HL-60 (cell line): ENCODE measurements at regions not wholly inside any gene's neighbourhood (a gene's known extent, or its start where the extent isn't known, plus 50 kb on each side); places are given as distances from the start of the nearest gene placed in this dataset.

Experiments
- DNase-seq, 2 experiments: peaks; one replicate each; pipeline ENCODE4 v3.0.0-alpha.2; 2010 to 2020; ENCODE audit warnings: low read depth in 1 of 2, low spot score in 1 of 2
- H3K27ac ChIP-seq: fragments of 250-450 bp; sonication (Bioruptor Pico); replicated peaks from 2 replicates; pipeline ENCODE4 v1.5.1; 2020; ENCODE audit warnings: mild to moderate bottlenecking, moderate library complexity
- H3K27me3 ChIP-seq: fragments of 250-450 bp; sonication (Bioruptor Pico); 2 replicates; pipeline ENCODE4 v1.5.1; 2021; ENCODE audit warnings: mild to moderate bottlenecking, moderate library complexity; ENCODE audit not compliant: insufficient read depth, poor library complexity, severe bottlenecking
- H3K4me3 ChIP-seq: replicated peaks from 2 replicates; pipeline ENCODE4 v1.5.1; 2011; ENCODE audit warnings: mild to moderate bottlenecking, control low read depth, low read length; ENCODE audit not compliant: insufficient read depth
- GABPA ChIP-seq: IDR thresholded peaks from 2 replicates; pipeline ENCODE4 v1.6.1; 2012; ENCODE audit warnings: low read depth
- POLR2AphosphoS5 ChIP-seq: IDR thresholded peaks from 2 replicates; pipeline ENCODE4 v1.6.1; 2012; ENCODE audit warnings: low read depth
- SPI1 ChIP-seq: IDR thresholded peaks from 2 replicates; pipeline ENCODE4 v1.6.1; 2012; ENCODE audit warnings: low read depth, mild to moderate bottlenecking, borderline replicate concordance
- TF ChIP-seq, protein P1 (sequence below): IDR thresholded peaks from one replicate; pipeline ENCODE4 v1.5.1; 2011; ENCODE audit warnings: low read length, control low read depth, inconsistent platforms; ENCODE audit not compliant: insufficient read depth
- TF ChIP-seq, protein P2 (sequence below): IDR thresholded peaks from 2 replicates; pipeline ENCODE4 v1.6.1; 2012; ENCODE audit warnings: low read depth; ENCODE audit not compliant: insufficient replicate concordance

DNA sequence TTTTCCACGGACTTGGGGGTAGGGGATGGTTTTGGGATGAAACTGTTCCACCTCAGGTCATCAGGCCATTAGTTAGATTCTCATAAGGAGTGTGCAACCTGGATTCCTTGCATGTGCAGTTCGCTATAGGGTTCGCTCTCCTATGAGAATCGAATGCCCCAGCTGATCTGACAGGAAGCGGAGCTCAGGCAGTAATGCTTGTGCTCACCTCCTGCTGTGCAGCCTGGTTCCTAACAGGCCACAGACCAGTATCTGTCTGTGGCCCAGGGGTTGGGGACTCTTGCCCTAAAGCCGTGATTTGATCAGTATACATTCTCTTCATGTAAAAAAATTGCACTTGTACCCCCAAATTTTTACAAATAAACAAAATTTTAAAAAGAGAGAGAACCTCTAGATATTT is 219.4 kb upstream of the CPNE8 start:
- Histone ChIP-seq H3K27ac (no peak overlapping the region), H3K4me3 (no peak overlapping the region), H3K27me3 (no peaks in the 10 kb centered on the region)
- TF ChIP-seq, protein P1, sequence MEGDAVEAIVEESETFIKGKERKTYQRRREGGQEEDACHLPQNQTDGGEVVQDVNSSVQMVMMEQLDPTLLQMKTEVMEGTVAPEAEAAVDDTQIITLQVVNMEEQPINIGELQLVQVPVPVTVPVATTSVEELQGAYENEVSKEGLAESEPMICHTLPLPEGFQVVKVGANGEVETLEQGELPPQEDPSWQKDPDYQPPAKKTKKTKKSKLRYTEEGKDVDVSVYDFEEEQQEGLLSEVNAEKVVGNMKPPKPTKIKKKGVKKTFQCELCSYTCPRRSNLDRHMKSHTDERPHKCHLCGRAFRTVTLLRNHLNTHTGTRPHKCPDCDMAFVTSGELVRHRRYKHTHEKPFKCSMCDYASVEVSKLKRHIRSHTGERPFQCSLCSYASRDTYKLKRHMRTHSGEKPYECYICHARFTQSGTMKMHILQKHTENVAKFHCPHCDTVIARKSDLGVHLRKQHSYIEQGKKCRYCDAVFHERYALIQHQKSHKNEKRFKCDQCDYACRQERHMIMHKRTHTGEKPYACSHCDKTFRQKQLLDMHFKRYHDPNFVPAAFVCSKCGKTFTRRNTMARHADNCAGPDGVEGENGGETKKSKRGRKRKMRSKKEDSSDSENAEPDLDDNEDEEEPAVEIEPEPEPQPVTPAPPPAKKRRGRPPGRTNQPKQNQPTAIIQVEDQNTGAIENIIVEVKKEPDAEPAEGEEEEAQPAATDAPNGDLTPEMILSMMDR, result no peak
- TF ChIP-seq POLR2AphosphoS5 (no peak), SPI1 (no peak), GABPA (no peak)
- TF ChIP-seq, protein P2, sequence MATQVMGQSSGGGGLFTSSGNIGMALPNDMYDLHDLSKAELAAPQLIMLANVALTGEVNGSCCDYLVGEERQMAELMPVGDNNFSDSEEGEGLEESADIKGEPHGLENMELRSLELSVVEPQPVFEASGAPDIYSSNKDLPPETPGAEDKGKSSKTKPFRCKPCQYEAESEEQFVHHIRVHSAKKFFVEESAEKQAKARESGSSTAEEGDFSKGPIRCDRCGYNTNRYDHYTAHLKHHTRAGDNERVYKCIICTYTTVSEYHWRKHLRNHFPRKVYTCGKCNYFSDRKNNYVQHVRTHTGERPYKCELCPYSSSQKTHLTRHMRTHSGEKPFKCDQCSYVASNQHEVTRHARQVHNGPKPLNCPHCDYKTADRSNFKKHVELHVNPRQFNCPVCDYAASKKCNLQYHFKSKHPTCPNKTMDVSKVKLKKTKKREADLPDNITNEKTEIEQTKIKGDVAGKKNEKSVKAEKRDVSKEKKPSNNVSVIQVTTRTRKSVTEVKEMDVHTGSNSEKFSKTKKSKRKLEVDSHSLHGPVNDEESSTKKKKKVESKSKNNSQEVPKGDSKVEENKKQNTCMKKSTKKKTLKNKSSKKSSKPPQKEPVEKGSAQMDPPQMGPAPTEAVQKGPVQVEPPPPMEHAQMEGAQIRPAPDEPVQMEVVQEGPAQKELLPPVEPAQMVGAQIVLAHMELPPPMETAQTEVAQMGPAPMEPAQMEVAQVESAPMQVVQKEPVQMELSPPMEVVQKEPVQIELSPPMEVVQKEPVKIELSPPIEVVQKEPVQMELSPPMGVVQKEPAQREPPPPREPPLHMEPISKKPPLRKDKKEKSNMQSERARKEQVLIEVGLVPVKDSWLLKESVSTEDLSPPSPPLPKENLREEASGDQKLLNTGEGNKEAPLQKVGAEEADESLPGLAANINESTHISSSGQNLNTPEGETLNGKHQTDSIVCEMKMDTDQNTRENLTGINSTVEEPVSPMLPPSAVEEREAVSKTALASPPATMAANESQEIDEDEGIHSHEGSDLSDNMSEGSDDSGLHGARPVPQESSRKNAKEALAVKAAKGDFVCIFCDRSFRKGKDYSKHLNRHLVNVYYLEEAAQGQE, result no peak
- no peak for DNase-seq

DNA sequence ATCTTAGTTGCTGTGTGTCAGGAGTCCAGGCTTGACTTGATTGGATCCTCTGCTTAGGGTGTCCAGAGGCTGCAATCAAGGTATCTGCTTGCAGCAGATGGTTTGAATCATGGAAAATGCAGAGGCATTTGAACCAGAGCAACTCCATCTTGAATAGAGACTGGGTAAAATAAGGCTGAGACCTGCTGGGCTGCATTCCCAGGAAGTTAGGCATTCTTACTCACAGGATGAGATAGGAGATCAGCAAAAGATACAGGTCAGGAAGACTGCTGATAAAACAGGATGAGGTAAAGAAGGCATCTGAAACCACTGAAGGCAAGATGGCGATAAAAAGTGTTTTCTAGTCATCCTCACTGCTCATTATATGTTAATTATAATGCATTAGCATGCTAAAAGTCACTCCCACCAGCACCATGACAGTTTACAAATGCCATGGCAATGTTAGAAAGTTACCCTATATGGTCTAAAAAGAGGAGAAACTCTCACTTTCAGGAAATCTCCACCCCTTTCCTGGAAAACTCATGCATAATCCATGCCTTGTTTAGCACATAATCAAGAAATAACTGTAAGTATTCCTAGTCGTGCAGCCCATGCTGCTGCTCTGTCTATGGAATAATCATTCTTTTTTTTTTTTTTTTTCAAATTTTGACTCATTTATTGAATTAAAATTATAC is 218.3 kb upstream of the CPNE8 start:
- Histone ChIP-seq H3K27me3 (no peaks in the 10 kb centered on the region), H3K4me3 (no peak overlapping the region), H3K27ac (no peak overlapping the region)
- TF ChIP-seq, protein P2, result no peak
- TF ChIP-seq, protein P1, result no peak
- TF ChIP-seq POLR2AphosphoS5 (no peak), SPI1 (no peak), GABPA (no peak)
- DNase-seq, result no peak

DNA sequence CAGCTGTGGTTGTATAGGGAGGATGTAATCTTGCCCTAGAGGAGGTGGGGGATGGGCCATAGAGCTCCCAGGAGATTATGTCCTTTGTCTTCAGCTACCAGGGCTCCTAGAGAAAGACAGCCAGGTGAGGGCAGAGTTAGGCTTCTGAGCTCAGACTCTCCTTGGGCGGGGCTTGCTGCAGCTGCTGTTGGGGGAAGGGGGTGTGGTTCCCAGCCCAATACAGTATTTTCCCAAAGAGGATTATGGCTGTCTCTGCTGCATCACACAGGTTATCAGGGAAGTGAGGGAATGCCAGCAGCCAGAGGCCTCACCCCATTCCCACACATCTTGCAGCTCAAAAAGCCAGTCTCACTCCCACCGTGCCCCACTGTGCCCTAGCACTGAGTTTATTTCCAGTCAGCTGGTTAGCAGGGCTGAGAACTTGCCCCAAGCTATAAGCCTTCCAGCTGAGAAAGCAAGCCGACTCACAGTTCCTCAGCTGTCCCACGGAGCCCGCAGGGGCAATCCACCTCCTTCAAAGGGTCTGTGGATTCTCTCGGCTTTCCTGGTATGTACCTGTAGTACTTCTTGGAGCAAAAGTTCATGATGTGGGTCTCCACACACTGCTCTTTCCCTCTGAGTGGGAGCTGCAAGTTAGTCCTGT is 217.3 kb upstream of the CPNE8 start:
- Histone ChIP-seq H3K27ac (no peak overlapping the region), H3K27me3 (no peaks in the 10 kb centered on the region), H3K4me3 (no peak overlapping the region)
- TF ChIP-seq SPI1 (no peak), GABPA (no peak), POLR2AphosphoS5 (no peak)
- TF ChIP-seq, protein P2, result no peak
- TF ChIP-seq, protein P1, result no peak
- DNase-seq, result no peak
